ENCODE measurements at regions not wholly inside any gene's neighbourhood (a gene's known extent, or its start where the extent isn't known, plus 50 kb on each side); places are given as distances from the start of the nearest gene placed in this dataset.

DNA sequence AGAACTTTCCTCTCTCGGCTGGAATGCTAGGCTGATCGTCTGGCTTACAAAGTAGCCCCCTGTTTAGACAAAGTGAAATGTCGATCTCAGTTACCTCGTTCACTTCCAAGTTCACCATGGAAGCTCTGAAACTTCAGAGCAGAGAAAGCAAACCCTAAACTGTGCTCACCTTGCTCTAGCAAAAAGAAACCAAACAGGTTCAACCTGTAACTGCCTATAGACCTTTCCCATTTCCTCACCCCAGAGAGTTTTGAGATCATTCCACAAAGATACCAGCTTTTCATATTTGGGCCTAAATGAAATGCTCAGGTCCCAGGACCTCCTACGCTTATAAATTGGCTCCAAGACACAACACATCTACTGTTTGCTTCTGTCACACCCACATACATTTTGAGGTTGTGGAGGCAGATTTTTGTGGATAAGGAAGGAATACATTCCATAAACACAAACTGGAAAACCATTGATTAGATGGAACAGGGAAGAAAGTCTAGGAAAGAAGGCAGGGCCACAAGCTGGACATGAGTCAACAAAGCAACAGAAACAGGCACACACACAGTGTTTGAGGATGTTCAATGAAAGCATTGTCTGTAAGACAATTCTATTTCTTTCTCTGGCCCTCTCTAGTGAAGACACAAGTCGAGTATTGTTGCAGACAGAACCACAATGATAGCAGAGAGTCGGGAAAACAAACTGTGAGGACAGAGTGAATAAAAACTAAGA, 52.8 kb upstream of the TGIF1 start:
- TF ChIP-seq, protein P1, sequence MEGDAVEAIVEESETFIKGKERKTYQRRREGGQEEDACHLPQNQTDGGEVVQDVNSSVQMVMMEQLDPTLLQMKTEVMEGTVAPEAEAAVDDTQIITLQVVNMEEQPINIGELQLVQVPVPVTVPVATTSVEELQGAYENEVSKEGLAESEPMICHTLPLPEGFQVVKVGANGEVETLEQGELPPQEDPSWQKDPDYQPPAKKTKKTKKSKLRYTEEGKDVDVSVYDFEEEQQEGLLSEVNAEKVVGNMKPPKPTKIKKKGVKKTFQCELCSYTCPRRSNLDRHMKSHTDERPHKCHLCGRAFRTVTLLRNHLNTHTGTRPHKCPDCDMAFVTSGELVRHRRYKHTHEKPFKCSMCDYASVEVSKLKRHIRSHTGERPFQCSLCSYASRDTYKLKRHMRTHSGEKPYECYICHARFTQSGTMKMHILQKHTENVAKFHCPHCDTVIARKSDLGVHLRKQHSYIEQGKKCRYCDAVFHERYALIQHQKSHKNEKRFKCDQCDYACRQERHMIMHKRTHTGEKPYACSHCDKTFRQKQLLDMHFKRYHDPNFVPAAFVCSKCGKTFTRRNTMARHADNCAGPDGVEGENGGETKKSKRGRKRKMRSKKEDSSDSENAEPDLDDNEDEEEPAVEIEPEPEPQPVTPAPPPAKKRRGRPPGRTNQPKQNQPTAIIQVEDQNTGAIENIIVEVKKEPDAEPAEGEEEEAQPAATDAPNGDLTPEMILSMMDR (IDR thresholded peaks at IDR 0.05; ENCODE audit: insufficient read depth, low read depth, low read length), result no peak
- POLR2A ChIA-PET, result no interaction called here
- Histone ChIP-seq H3K4me3 (ENCODE audit: low read depth, low read length) (no peak overlapping the region), H3K36me3 (ENCODE audit: control insufficient read depth, insufficient read depth, low read length) (no peaks in the 10 kb centered on the region), H3K27me3 (ENCODE audit: control insufficient read depth, insufficient read depth, low read length) (no peaks in the 10 kb centered on the region)
- CTCF ChIA-PET, result interaction anchor here (0.8 to 1.4 kb wide), 4 partner anchors 13 to 197 kb away, joined by 3 read pairs; no protein-coding TSS in a partner anchor
- DNase-seq (ENCODE audit: low read depth), result no peak

DNA sequence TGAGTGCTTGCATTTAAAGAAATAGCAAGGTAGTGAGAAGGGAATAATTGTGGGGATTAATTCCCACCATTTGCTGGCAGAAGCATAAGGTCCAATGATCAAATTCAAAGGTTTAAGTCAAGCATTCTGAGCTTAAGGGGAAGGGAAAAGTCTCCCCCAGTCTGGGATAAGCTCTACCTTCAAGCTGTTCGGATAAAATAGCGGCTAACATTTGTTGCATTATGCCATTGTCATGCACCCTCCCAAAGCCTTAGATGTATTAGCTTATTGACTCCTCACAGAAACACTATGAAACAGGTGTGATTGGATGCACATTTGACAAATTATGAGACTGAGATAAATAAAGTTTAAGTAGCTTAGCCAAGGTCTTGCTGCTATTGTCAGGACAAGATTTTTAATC, 52.2 kb upstream of the TGIF1 start:
- no peak overlapping the region for H3K4me3 ChIP-seq (ENCODE audit: low read depth, low read length)
- TF ChIP-seq, protein P1 (IDR thresholded peaks at IDR 0.05; ENCODE audit: insufficient read depth, low read depth, low read length), result no peak
- ChIA-PET POLR2A (no interaction called here), CTCF (interaction anchor here (0.7 to 1.4 kb wide), 5 partner anchors 12 to 196 kb away, joined by 3 read pairs; no protein-coding TSS in a partner anchor)
- no peaks in the 10 kb centered on the region for H3K27me3 ChIP-seq (ENCODE audit: control insufficient read depth, insufficient read depth, low read length)
- no peaks in the 10 kb centered on the region for H3K36me3 ChIP-seq (ENCODE audit: control insufficient read depth, insufficient read depth, low read length)
- DNase-seq (ENCODE audit: low read depth), result no peak

Measured in BJ (cell line).